Prostate gland (tissue), 2 donors: ENCODE measurements at regions not wholly inside any gene's neighbourhood (a gene's known extent, or its start where the extent isn't known, plus 50 kb on each side); places are given as distances from the start of the nearest gene placed in this dataset.

Source experiments
- POLR2A ChIP-seq: fragments of 450-650 bp; IDR thresholded peaks from one replicate; pipeline ENCODE4 v1.6.1; 2016; ENCODE audit warnings: antibody characterized with exemption, mild to moderate bottlenecking
- POLR2AphosphoS5 ChIP-seq: sonication (generic); formaldehyde crosslinking; IDR thresholded peaks from one replicate; pipeline ENCODE4 v1.6.1; 2017; ENCODE audit warnings: antibody characterized with exemption
- TF ChIP-seq, protein P1 (sequence below), 4 experiments: fragments of 200-600 bp in 2 of 4; fragments of 450-650 bp in 2 of 4; sonication (generic) in 2 of 4; IDR thresholded peaks; 1 replicate in 3 of 4; 2 replicates in 1 of 4; pipeline ENCODE4 v1.5.1; 2016 to 2019; ENCODE audit warnings: antibody characterized with exemption in 4 of 4, mild to moderate bottlenecking in 2 of 4, moderate library complexity in 2 of 4

DNA sequence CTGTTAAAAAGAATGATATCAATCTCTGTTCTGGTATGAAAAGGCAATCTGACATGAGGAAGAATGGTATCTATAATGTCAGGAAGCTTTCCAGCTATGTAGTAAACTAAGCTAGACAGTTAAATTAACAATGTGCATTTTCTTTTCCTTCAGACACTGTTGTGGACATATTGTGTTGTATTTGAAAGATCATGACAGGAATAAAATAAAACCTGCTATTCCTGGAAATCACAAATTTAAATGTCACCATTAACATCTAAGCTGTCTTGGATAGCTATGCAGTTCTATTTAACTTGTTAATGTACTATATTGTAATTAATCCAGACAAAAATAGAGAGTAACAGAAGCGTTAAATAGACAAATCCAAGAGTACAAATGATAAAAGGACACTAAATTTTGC lies 297.4 kb upstream of the LUZP2 start:
- TF ChIP-seq POLR2A (no peak), POLR2AphosphoS5 (no peak)
- TF ChIP-seq, protein P1, sequence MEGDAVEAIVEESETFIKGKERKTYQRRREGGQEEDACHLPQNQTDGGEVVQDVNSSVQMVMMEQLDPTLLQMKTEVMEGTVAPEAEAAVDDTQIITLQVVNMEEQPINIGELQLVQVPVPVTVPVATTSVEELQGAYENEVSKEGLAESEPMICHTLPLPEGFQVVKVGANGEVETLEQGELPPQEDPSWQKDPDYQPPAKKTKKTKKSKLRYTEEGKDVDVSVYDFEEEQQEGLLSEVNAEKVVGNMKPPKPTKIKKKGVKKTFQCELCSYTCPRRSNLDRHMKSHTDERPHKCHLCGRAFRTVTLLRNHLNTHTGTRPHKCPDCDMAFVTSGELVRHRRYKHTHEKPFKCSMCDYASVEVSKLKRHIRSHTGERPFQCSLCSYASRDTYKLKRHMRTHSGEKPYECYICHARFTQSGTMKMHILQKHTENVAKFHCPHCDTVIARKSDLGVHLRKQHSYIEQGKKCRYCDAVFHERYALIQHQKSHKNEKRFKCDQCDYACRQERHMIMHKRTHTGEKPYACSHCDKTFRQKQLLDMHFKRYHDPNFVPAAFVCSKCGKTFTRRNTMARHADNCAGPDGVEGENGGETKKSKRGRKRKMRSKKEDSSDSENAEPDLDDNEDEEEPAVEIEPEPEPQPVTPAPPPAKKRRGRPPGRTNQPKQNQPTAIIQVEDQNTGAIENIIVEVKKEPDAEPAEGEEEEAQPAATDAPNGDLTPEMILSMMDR (IDR thresholded peaks at IDR 0.05) = no peak
